Fibroblast of upper back skin (primary cell): ENCODE measurements at regions not wholly inside any gene's neighbourhood (a gene's known extent, or its start where the extent isn't known, plus 50 kb on each side); places are given as distances from the start of the nearest gene placed in this dataset.
"Not testable (repeated sequence)": the region's sequence is repeated elsewhere in the genome, so short reads cannot be mapped to it uniquely, and the experiment has no call there.

Source experiments
- DNase-seq: peaks from one replicate; pipeline ENCODE4 v3.0.0-alpha.2; 2013

DNA sequence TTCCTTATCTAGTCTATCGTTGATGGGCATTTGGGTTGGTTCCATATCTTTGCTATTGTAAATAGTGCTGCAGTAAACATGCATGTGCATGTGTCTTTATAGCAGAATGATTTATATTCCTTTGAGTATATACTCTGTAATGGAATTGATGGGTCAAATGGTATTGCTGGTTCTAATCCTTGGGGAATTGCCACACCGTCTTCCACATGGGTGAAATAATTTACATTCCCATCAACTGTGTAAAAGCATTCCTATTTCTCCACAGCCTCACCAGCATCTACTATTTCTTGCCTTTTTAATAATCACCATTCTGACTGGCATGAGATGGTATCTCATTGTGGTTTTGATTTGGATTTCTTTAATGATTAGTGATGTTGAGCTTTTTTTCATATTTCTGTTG, 430.5 kb upstream of the TMPRSS15 start:
- peak; percentile 0 for DNase-seq

- DNase-seq: peak; percentile 1
Observed at GRCh38 chr21:18840239-18840638, 436.7 kb upstream of the TMPRSS15 start.

DNA sequence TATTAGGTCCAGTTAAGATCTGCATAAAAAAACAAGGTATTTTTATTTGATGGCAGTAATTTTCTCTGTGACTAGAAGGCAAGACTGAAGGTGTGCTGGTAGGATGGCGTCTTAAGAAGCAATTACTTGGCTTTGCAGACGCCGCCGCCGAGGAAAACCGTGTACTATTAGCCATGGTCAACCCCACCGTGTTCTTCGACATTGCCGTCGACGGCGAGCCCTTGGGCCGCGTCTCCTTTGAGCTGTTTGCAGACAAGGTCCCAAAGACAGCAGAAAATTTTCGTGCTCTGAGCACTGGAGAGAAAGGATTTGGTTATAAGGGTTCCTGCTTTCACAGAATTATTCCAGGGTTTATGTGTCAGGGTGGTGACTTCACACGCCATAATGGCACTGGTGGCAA, 454.0 kb upstream of the TMPRSS15 start:
- DNase-seq: not testable (repeated sequence)

DNA sequence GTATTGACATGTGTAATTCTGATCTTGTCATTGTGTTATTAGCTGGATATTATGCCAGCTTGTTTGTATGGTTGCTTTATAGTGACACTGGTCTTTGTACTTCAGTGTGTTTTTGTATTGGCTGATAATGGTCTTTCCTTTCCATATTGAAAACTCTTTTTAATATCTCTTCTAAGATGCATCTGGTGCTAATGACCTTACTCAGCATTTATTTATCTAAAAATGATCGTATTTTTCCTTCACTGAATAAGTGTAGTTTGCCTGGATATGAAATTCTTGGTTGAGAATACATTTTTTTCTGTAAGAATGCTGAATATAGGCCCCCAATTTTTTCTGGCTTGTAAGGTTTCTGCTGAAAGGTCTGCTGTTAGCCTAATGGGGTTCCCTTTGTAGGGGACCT, 465.5 kb upstream of the TMPRSS15 start:
- no peak for DNase-seq

DNA sequence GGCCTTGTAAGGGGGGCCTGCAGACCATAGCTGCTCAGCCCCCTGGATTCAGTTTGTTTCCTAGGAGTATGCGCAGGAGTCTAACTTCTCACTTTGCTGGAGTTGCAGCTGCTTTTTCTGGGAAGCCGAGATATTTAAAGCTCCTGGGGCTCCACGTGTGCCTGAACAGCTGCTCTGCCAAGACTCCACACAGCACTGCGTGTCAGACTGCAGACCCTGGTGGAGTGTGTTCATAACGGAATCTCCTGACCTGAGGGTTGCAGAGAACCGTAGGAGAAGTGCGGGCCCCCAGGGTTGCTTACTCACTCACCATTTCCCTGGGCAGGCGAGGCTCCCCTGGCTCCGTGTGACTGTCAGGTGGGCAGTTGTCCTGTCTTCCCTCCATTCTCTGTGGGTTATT, 474.3 kb upstream of the TMPRSS15 start:
- DNase-seq: no peak

GRCh38 chr21:18887922-18888602, 484.5 kb upstream of the TMPRSS15 start:
- no peak for DNase-seq

- DNase-seq: no peak
Observed at GRCh38 chr21:18893406-18893805, 489.8 kb upstream of the TMPRSS15 start.

DNA sequence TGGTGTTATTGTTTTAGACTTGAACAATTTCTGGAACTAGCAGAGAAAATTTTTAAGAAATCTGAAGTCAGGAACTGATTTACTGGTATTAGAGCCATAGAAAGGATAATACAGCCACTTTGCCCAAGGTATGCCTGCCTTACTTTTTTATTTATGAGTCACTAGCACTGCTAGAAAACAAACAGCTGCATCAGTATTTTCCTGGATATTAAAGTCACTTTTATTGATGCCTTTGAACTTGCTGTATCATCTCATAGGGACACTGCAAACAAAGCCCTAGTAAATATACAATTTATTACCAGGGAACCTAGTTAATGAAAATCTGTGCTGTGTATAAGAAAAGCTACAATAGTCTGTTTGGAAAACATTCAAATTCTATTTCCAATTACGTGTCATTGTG, 490.8 kb upstream of the TMPRSS15 start:
- no peak for DNase-seq

GRCh38 chr21:18899261-18899660, 495.7 kb upstream of the TMPRSS15 start:
- DNase-seq: no peak

DNA sequence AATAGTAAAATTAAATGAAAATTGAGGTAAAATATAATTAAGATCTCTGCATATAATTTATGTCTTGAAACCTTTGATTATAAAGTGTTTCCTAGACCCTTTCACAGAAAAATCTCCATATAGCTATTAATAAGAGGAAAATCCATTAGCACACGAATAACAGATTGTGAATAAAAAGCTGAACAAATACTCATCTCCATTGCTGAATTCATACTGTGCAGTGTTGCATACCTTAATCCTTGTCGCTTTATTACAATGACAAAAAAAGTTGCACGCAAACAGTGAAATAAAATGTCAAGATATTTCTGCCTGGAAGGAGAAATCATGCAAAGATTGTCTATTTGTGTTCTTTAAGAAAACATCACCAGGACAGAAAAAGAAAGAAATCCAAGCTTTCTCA, 499.1 kb upstream of the TMPRSS15 start:
- no peak for DNase-seq

DNA sequence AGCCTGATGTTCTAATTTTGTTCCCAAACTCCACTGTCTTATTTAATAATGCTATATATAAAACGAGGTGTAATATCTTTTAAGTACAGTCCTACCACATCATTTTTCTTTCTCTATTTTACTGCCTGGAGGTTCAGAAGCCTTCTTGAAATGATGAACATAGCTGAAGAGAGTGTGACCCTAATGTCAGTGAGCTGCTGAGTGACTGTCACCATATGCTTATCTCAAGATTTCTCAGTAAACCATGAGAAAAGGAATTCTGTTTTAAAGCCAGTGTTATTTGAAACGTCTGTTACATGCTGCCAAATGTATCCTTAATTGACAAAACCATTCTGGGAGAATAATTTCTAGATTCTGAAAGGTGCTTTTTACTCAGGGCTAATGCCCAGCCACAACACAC, 503.5 kb upstream of the TMPRSS15 start:
- DNase-seq: no peak

DNA sequence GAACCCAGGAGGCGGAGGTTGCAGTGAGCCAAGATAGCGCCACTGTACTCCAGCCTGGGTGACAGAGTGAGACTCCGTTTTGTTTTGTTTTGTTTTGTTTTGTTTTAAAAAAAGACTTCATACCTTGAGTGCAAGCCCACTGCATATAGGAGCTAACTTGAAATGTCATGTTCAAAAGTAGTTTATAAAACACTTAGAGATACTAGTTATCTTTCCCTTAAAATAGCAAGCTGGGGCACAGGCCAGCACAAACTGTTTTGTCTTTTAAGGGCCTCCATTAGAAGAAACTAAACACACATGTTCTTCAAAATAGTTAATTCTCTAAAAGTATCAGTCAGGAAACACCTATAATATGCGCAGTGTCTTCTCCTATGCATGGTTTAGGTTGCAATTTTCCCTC, 505.1 kb upstream of the TMPRSS15 start:
- DNase-seq: no peak

- DNase-seq: no peak
Observed at GRCh38 chr21:18913914-18914313, 510.3 kb upstream of the TMPRSS15 start.

- no peak for DNase-seq
Observed at GRCh38 chr21:18914570-18914969, 511.0 kb upstream of the TMPRSS15 start.

GRCh38 chr21:18917622-18918021, 514.0 kb upstream of the TMPRSS15 start:
- no peak for DNase-seq

- DNase-seq: no peak
Observed at GRCh38 chr21:18931237-18931636, 527.7 kb upstream of the TMPRSS15 start.

DNA sequence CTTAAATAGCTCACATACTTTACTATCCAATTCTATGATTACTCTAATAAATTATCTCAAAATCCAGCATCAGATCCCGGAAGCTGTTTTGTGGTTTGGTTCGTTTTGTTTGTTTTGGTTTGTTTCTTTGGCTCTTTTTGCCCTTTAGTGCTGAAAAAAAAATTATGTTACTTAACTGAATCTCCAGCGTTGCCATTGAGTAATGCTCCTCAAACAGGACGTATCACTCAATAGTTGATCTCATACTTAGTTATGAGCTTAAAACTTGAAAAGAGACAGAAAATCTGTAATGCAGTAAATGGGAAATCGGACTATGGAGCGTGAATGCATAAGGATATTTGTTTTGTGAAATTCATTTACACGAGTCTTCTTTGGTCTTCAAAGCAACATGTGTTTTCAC, 533.8 kb upstream of the TMPRSS15 start:
- no peak for DNase-seq

GRCh38 chr21:18940791-18941190, 537.2 kb upstream of the TMPRSS15 start:
- no peak for DNase-seq

- no peak for DNase-seq
Observed at GRCh38 chr21:18950045-18950740, 546.6 kb upstream of the TMPRSS15 start.

- peak; percentile 9 for DNase-seq
Observed at GRCh38 chr21:18951271-18952038, 547.9 kb upstream of the TMPRSS15 start.

DNA sequence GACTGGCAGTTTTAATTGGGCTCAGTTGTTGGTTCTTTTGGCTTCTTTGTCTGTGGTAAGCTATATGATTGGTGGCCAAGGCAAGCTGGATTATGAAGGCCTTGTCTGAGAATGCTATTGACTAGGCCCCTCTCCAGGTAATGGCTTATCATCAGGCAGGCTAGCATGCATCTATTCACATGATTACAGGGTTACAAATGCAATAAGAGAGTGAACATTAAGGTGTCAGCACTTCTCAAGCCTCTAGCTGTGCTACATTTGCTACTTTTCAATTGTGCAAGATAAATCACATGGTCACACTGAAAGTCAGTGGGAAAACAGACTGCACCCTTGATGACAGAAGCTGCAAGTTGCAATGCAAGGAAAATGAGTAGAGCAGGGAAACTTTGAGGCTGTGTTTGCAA, 550.9 kb upstream of the TMPRSS15 start:
- DNase-seq: no peak

- DNase-seq: no peak
Observed at GRCh38 chr21:18959817-18960216, 556.2 kb upstream of the TMPRSS15 start.

DNA sequence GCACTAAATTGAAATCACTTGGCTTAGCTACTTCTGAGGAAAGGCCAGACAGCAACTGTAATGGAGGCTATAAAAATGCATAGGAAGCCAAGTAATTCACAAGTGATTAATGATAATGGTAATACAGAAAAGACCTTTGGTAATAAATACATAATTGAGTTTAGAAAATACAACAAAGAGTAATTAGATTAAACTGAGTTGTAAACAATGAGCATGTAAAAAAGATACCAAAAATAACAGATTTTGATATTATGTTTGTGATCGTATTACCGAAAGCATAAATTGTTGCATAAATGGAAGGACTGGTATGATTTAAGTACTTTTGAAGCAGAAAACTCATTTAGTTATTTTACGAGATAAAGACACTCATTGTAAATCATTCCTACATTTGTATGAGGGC, 556.7 kb upstream of the TMPRSS15 start:
- DNase-seq: no peak

DNA sequence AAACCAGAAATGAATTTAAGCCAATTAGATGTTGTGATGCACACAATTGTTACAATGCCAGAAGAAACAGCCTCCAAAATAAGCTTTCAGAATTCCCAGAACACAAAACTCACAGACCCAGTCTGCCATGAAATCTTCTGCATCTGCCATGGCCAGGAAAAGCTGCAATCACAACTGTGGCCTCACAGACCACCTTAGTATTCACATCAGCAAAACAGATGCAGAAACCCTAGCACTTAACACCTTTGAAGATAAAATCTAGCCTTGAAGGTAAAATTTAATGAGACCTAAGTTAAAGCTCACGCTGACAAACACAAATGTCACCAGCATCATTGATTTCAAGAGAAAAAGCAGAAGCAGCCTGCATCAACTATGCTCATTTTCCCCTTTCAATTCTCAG, 566.8 kb upstream of the TMPRSS15 start:
- no peak for DNase-seq
